ENCODE measurements at regions not wholly inside any gene's neighbourhood (a gene's known extent, or its start where the extent isn't known, plus 50 kb on each side); places are given as distances from the start of the nearest gene placed in this dataset.

- no peak for TF ChIP-seq TAF1 (IDR thresholded peaks at IDR 0.05; ENCODE audit: borderline replicate concordance, insufficient read depth, low read length)
- no peak for TF ChIP-seq REST (IDR thresholded peaks at IDR 0.05; ENCODE audit: insufficient read depth in 1 of 2, low read depth in 2 of 2, low read length in 2 of 2)
- TF ChIP-seq POLR2AphosphoS5 (IDR thresholded peaks at IDR 0.05; ENCODE audit: low read depth, low read length) = no peak
- TF ChIP-seq SIN3A (IDR thresholded peaks at IDR 0.05; ENCODE audit: borderline replicate concordance, insufficient read depth, low read length) = no peak
Measured at GRCh38 chr2:122007126-122007525, 251.7 kb downstream of the TSN start.

Data from PFSK-1 (cell line).